H1 (cell line): ENCODE measurements at regions not wholly inside any gene's neighbourhood (a gene's known extent, or its start where the extent isn't known, plus 50 kb on each side); places are given as distances from the start of the nearest gene placed in this dataset.

Source experiments
- CTCF ChIA-PET: fragments of 300-600 bp; sonication (Branson Sonifier 250); formaldehyde crosslinking; loops from one replicate; lab custom pipeline; 2021; ENCODE audit not compliant: partially characterized antibody; lab: Charles Lee
- POLR2A ChIA-PET: fragments of 300-600 bp; sonication (Branson Sonifier 250); formaldehyde crosslinking; loops from one replicate; lab custom pipeline; 2021; ENCODE audit warnings: inconsistent platforms; ENCODE audit not compliant: partially characterized antibody; lab: Charles Lee
- DNase-seq, 2 experiments: peaks; one replicate each; pipeline versions ENCODE4 v3.0.0 to v3.0.0-alpha.2; 2010 to 2022; ENCODE audit warnings: low spot score in 2 of 2, low read depth in 1 of 2, mixed read lengths in 1 of 2
- FAIRE-seq: peaks from 2 replicates; lab custom pipeline; 2011; peaks lifted over from hg19 to GRCh38; lab: Jason Lieb, UNC
- H2AFZ ChIP-seq: 2 replicates; pipeline ENCODE4 v1.8.1; 2012; ENCODE audit warnings: low read length, inconsistent platforms
- H2AK5ac ChIP-seq: 2 replicates; pipeline ENCODE4 v1.6.1; 2013; ENCODE audit warnings: low read depth, low read length
- H2BK120ac ChIP-seq: replicated peaks from 2 replicates; pipeline ENCODE3; 2013; ENCODE audit warnings: low read depth, low read length, inconsistent platforms
- H2BK12ac ChIP-seq: 2 replicates; pipeline ENCODE4 v1.6.1; 2013; ENCODE audit warnings: low read depth, low read length
- H2BK15ac ChIP-seq: 2 replicates; pipeline ENCODE4 v1.6.1; 2013; ENCODE audit warnings: low read length
- H2BK20ac ChIP-seq: 2 replicates; pipeline ENCODE4 v1.6.1; 2013; ENCODE audit warnings: low read length
- H2BK5ac ChIP-seq: 2 replicates; pipeline ENCODE4 v1.6.1; 2013; ENCODE audit warnings: low read depth, low read length
- H3K14ac ChIP-seq: 2 replicates; pipeline ENCODE4 v1.6.1; 2013; ENCODE audit warnings: inconsistent platforms; ENCODE audit not compliant: insufficient read length
- H3K18ac ChIP-seq: 2 replicates; pipeline ENCODE4 v1.6.1; 2013; ENCODE audit warnings: low read length; ENCODE audit errors: extremely low read depth
- H3K23ac ChIP-seq: 2 replicates; pipeline ENCODE4 v1.6.1; 2013; ENCODE audit warnings: inconsistent platforms; ENCODE audit not compliant: insufficient read length
- H3K23me2 ChIP-seq: 2 replicates; pipeline ENCODE4 v1.6.1; 2013; ENCODE audit warnings: low read depth, low read length
- H3K27ac ChIP-seq: 2 replicates; pipeline ENCODE4 v1.6.1; 2011; ENCODE audit warnings: low read depth, low read length, inconsistent platforms
- H3K27me3 ChIP-seq, 4 experiments: replicated peaks in 1 of 4; 1 replicate in 1 of 4; 2 replicates in 3 of 4; pipeline versions ENCODE4 v1.6.1 to v1.8.1; 2011 to 2013; ENCODE audit warnings: low read length in 3 of 4, mild to moderate bottlenecking in 3 of 4, inconsistent platforms in 2 of 4, mixed read lengths in 2 of 4, moderate library complexity in 1 of 4; ENCODE audit not compliant: control insufficient read depth in 3 of 4, insufficient read depth in 3 of 4; ENCODE audit errors: extremely low read depth in 1 of 4
- H3K36me3 ChIP-seq, 4 experiments: 2 replicates each; pipeline versions ENCODE4 v1.6.1 to v1.8.1; 2011 to 2013; ENCODE audit warnings: mild to moderate bottlenecking in 4 of 4, low read length in 3 of 4, moderate library complexity in 2 of 4, control low read depth in 1 of 4, inconsistent platforms in 1 of 4; ENCODE audit not compliant: insufficient read depth in 4 of 4, control insufficient read depth in 2 of 4
- H3K4ac ChIP-seq: replicated peaks from 2 replicates; pipeline ENCODE3; 2013; ENCODE audit warnings: low read length, low read depth, mixed read lengths, inconsistent platforms; ENCODE audit not compliant: insufficient read length
- H3K4me1 ChIP-seq, 4 experiments: replicated peaks in 1 of 4; 1 replicate in 1 of 4; 2 replicates in 3 of 4; pipeline versions ENCODE4 v1.6.1 to v1.8.1; 2011 to 2013; ENCODE audit warnings: low read length in 3 of 4, inconsistent platforms in 2 of 4, mixed read lengths in 1 of 4; ENCODE audit not compliant: insufficient read depth in 4 of 4, control insufficient read depth in 3 of 4
- H3K4me2 ChIP-seq, 2 experiments: 2 replicates each; pipeline versions ENCODE4 v1.6.1 to v1.8.1; 2011 to 2013; ENCODE audit warnings: low read depth in 2 of 2, low read length in 2 of 2, control low read depth in 1 of 2, inconsistent platforms in 1 of 2, mild to moderate bottlenecking in 1 of 2; ENCODE audit not compliant: insufficient read depth in 1 of 2
- H3K4me3 ChIP-seq, 4 experiments: fragments of 200-600, 300-600 bp in 1 of 4; sonication (generic), shearing (Covaris generic), sonication (Bioruptor Twin) in 1 of 4; 2 replicates each; pipeline versions ENCODE4 v1.5.1 to v1.8.1; 2011 to 2016; ENCODE audit warnings: low read length in 4 of 4, low read depth in 3 of 4, control low read depth in 2 of 4, inconsistent platforms in 2 of 4, mild to moderate bottlenecking in 2 of 4, mixed read lengths in 1 of 4, moderate library complexity in 1 of 4; ENCODE audit not compliant: insufficient read depth in 2 of 4; ENCODE audit errors: extremely low read depth in 1 of 4
- H3K56ac ChIP-seq: replicated peaks from 2 replicates; pipeline ENCODE3; 2013; ENCODE audit warnings: low read depth, mild to moderate bottlenecking, mixed read lengths, low read length, inconsistent platforms; ENCODE audit not compliant: insufficient read length
- H3K79me1 ChIP-seq: 2 replicates; pipeline ENCODE4 v1.6.1; 2013; ENCODE audit warnings: low read depth, low read length, control low read depth
- H3K79me2 ChIP-seq, 2 experiments: 2 replicates each; pipeline versions ENCODE4 v1.6.1 to v1.8.1; 2012 to 2013; ENCODE audit warnings: low read length in 2 of 2, mild to moderate bottlenecking in 2 of 2, inconsistent platforms in 1 of 2; ENCODE audit not compliant: insufficient read depth in 2 of 2, control insufficient read depth in 1 of 2
- H3K9ac ChIP-seq, 4 experiments: replicated peaks in 1 of 4; 1 replicate in 1 of 4; 2 replicates in 3 of 4; pipeline versions ENCODE4 v1.6.1 to v1.8.1; 2011 to 2013; ENCODE audit warnings: low read depth in 3 of 4, low read length in 3 of 4, control low read depth in 2 of 4, mild to moderate bottlenecking in 2 of 4, moderate library complexity in 2 of 4, inconsistent platforms in 1 of 4; ENCODE audit errors: extremely low read depth in 1 of 4
- H3K9me3 ChIP-seq, 2 experiments: 2 replicates each; pipeline versions ENCODE4 v1.6.1 to v1.8.1; 2012 to 2013; ENCODE audit warnings: mild to moderate bottlenecking in 2 of 2, moderate library complexity in 2 of 2, control low read depth in 1 of 2, inconsistent platforms in 1 of 2, low read depth in 1 of 2, low read length in 1 of 2, mixed read lengths in 1 of 2; ENCODE audit not compliant: insufficient read depth in 2 of 2
- H4K20me1 ChIP-seq, 2 experiments: replicated peaks in 1 of 2; 2 replicates each; pipeline versions ENCODE3 to v1.8.1; 2011 to 2013; ENCODE audit warnings: inconsistent platforms in 2 of 2, low read length in 2 of 2, mild to moderate bottlenecking in 1 of 2; ENCODE audit not compliant: insufficient read depth in 2 of 2, control insufficient read depth in 1 of 2
- H4K5ac ChIP-seq: 2 replicates; pipeline ENCODE4 v1.6.1; 2013; ENCODE audit warnings: low read length, low read depth, mixed read lengths, inconsistent platforms; ENCODE audit not compliant: insufficient read length
- H4K8ac ChIP-seq: 2 replicates; pipeline ENCODE4 v1.8.0; 2013; ENCODE audit warnings: mild to moderate bottlenecking, moderate library complexity, low read length, inconsistent platforms; ENCODE audit not compliant: insufficient read depth; ENCODE audit errors: extremely low read depth
- H4K91ac ChIP-seq: replicated peaks from 2 replicates; pipeline ENCODE3; 2013; ENCODE audit warnings: low read length, mixed read lengths, inconsistent platforms; ENCODE audit not compliant: insufficient read length
- CEBPB ChIP-seq: IDR thresholded peaks from 2 replicates; pipeline ENCODE4 v1.6.1; 2012; ENCODE audit warnings: low read depth, low read length
- CHD1 ChIP-seq: IDR thresholded peaks from 2 replicates; pipeline ENCODE4 v1.6.1; 2012; ENCODE audit warnings: low read depth, low read length, improper control_type of control experiment
- CTBP2 ChIP-seq: IDR thresholded peaks from 2 replicates; pipeline ENCODE4 v1.7.0; 2011; ENCODE audit warnings: borderline replicate concordance, mild to moderate bottlenecking, moderate library complexity, mixed read lengths, low read length; ENCODE audit not compliant: insufficient read depth, insufficient read length
- FOSL1 ChIP-seq: IDR thresholded peaks from 2 replicates; pipeline ENCODE4 v1.6.1; 2011; ENCODE audit warnings: mild to moderate bottlenecking, low read depth, low read length, moderate library complexity; ENCODE audit not compliant: insufficient read depth
- GTF2F1 ChIP-seq: IDR thresholded peaks from 2 replicates; pipeline ENCODE4 v1.6.1; 2012; ENCODE audit warnings: low read depth, low read length, improper control_type of control experiment, borderline replicate concordance
- HDAC2 ChIP-seq, 2 experiments: fragments of 300-600 bp in 1 of 2; sonication (generic) in 1 of 2; IDR thresholded peaks; 2 replicates each; pipeline ENCODE4 v1.6.1; 2011 to 2012; ENCODE audit warnings: low read depth in 2 of 2, low read length in 2 of 2, mild to moderate bottlenecking in 2 of 2, moderate library complexity in 2 of 2, borderline replicate concordance in 1 of 2, inconsistent platforms in 1 of 2
- JUND ChIP-seq: IDR thresholded peaks from 2 replicates; pipeline ENCODE4 v1.6.1; 2011; ENCODE audit warnings: mild to moderate bottlenecking, improper control_type of control experiment, low read length
- RBBP5 ChIP-seq: IDR thresholded peaks from 2 replicates; pipeline ENCODE4 v1.7.1; 2012; ENCODE audit warnings: low read depth, mild to moderate bottlenecking, inconsistent platforms, low read length, moderate library complexity, borderline replicate concordance
- RXRA ChIP-seq: IDR thresholded peaks from 2 replicates; pipeline ENCODE4 v1.6.1; 2011; ENCODE audit warnings: low read depth, mild to moderate bottlenecking, low read length, moderate library complexity; ENCODE audit not compliant: insufficient read depth
- SIRT6 ChIP-seq: IDR thresholded peaks from one replicate; pipeline ENCODE4 v1.7.1; 2012; ENCODE audit warnings: low read length, inconsistent platforms
- SRF ChIP-seq: IDR thresholded peaks from 2 replicates; pipeline ENCODE4 v1.6.1; 2011; ENCODE audit warnings: mild to moderate bottlenecking, low read depth, low read length, moderate library complexity
- SUZ12 ChIP-seq: fragments of 200-600 bp; sonication (generic); IDR thresholded peaks from 2 replicates; pipeline ENCODE4 v1.6.1; 2012; ENCODE audit warnings: mild to moderate bottlenecking, inconsistent platforms, low read length, moderate library complexity, mixed read lengths
- TBP ChIP-seq: IDR thresholded peaks from 2 replicates; pipeline ENCODE4 v1.6.1; 2011; ENCODE audit warnings: low read depth, low read length, improper control_type of control experiment
- TEAD4 ChIP-seq: IDR thresholded peaks from 2 replicates; pipeline ENCODE4 v1.6.1; 2012; ENCODE audit warnings: low read depth, low read length, inconsistent platforms, mixed read lengths
- ZNF274 ChIP-seq: IDR thresholded peaks from 2 replicates; pipeline ENCODE4 v1.7.0; 2012; ENCODE audit warnings: low read length, borderline replicate concordance; ENCODE audit errors: extremely low read depth
- WGBS, 2 experiments: shearing (Covaris generic) in 1 of 2; methylation state at CpG; one replicate each; pipeline versions ENCODE4 v1.1.6 to v1.1.7; 2013 to 2015; ENCODE audit warnings: low lambda C conversion rate in 2 of 2, mixed read lengths in 2 of 2, inconsistent platforms in 1 of 2, low coverage in 1 of 2, missing lambda C conversion rate in 1 of 2; ENCODE audit not compliant: insufficient replicate concordance in 2 of 2, insufficient coverage in 1 of 2, insufficient read length in 1 of 2; ENCODE audit errors: extremely low coverage in 1 of 2, missing lambda C conversion rate in 1 of 2; 5-methylcytosine and 5-hydroxymethylcytosine counted together

DNA sequence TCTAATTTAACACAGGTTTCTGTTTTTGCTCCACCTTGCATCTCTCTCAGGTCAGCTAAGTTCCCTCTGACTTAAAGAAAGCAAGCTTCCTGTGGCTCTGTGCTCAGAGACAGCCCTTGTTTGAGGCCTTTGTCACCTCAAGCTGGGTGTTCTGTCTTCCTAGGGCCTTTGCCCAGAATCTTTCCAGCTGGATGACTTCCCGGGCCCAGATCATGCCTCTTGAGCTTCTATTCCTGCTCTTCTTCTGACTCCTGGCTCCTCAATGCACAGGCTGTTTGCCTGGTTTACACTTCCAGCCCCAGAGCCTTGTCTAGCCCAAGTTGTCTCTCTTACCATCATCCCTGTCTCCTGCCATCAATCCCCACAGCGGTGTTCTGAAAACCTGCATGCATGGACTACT, 300.6 kb downstream of the VPS13C start:
- H3K27me3 ChIP-seq = no peaks in the 10 kb centered on the region; a peak in 1 of 7 replicates
- no peak overlapping the region for H3K14ac ChIP-seq
- no peak overlapping the region for H2BK120ac ChIP-seq
- H3K4me1 ChIP-seq = peaks cover 0 to 2% (median 0%) of the 10 kb centered on the region in 4 experiments; a peak in 1 of 7 replicates
- no peak overlapping the region for H3K27ac ChIP-seq
- H3K9me3 ChIP-seq = no peaks in the 10 kb centered on the region
- no peak overlapping the region for H3K4ac ChIP-seq
- H2BK20ac ChIP-seq = no peak overlapping the region
- CTCF ChIA-PET = interaction anchor here (0.6 to 1.4 kb wide), 3 partner anchors 17 to 74 kb away, joined by 3 to 4 read pairs (median 4); no protein-coding TSS in a partner anchor
- H4K91ac ChIP-seq = no peak overlapping the region
- no peak overlapping the region for H3K4me3 ChIP-seq
- FAIRE-seq (no peak), DNase-seq (no peak)
- no peaks in the 10 kb centered on the region for H3K36me3 ChIP-seq
- no peak overlapping the region for H3K9ac ChIP-seq
- no peak overlapping the region for H2AFZ ChIP-seq
- H2BK12ac ChIP-seq = no peak overlapping the region
- H4K20me1 ChIP-seq = no peaks in the 10 kb centered on the region
- H2BK5ac ChIP-seq = no peak overlapping the region
- H3K79me1 ChIP-seq = no peaks in the 10 kb centered on the region
- whole genome bisulfite sequencing, 2 experiments = 31% methylated on average over 2 of the region's 2 CpGs; no CpG with 5 or more reads in 1 of the 2 experiments
- H3K23me2 ChIP-seq = no peaks in the 10 kb centered on the region
- no peak overlapping the region for H2BK15ac ChIP-seq
- H4K8ac ChIP-seq = no peak overlapping the region
- no peaks in the 10 kb centered on the region for H3K79me2 ChIP-seq
- no peak overlapping the region for H2AK5ac ChIP-seq
- H3K56ac ChIP-seq = no peak overlapping the region
- no peak overlapping the region for H3K18ac ChIP-seq
- H3K4me2 ChIP-seq = no peak overlapping the region
- no peak overlapping the region for H3K23ac ChIP-seq
- POLR2A ChIA-PET = no interaction called here
- H4K5ac ChIP-seq = no peak overlapping the region
- TF ChIP-seq FOSL1 = no peak
- no peak for TF ChIP-seq SUZ12
- no peak for TF ChIP-seq TBP
- TF ChIP-seq GTF2F1 = no peak
- no peak for TF ChIP-seq TEAD4
- no peak for TF ChIP-seq RBBP5
- no peak for TF ChIP-seq SIRT6
- TF ChIP-seq ZNF274 = no peak
- no peak for TF ChIP-seq SRF
- TF ChIP-seq CHD1 = no peak
- no peak for TF ChIP-seq CTBP2
- no peak for TF ChIP-seq HDAC2 (IDR thresholded peaks at IDR 0.05; ENCODE audit: borderline replicate concordance in 1 of 2, low read depth in 2 of 2, low read length in 2 of 2)
- TF ChIP-seq CEBPB = no peak
- TF ChIP-seq JUND = no peak
- no peak for TF ChIP-seq RXRA
